ENCODE measurements at regions not wholly inside any gene's neighbourhood (a gene's known extent, or its start where the extent isn't known, plus 50 kb on each side); places are given as distances from the start of the nearest gene placed in this dataset. TPM values are rescaled to one million over a fixed set of nuclear protein-coding genes. Genes with fewer than 3 reads are reported as not detected.
"Not testable (repeated sequence)": the region's sequence is repeated elsewhere in the genome, so short reads cannot be mapped to it uniquely, and the experiment has no call there.

GRCh38 chr21:13447767-13448166 lies 161.8 kb upstream of the POTED start:
- ATAC-seq; DNase-seq (ENCODE audit: low spot score); CTCF ChIA-PET; H3K4me3 Mint-ChIP-seq; H3K27ac Mint-ChIP-seq; H3K27me3 Mint-ChIP-seq (ENCODE audit: low read depth); POLR2A ChIA-PET; H3K4me1 Mint-ChIP-seq: not testable (repeated sequence)
- Mint-ChIP-seq H3K9me3 (peaks cover 46% of the 10 kb centered on the region), H3K36me3 (peaks cover 23% of the 10 kb centered on the region)

GRCh38 chr21:13463562-13463961 lies 146.0 kb upstream of the POTED start:
- H3K4me1 Mint-ChIP-seq = not testable (repeated sequence)
- H3K9me3 Mint-ChIP-seq = peaks cover 41% of the 10 kb centered on the region

More at GRCh38 chr21:13463562-13463961, 146.0 kb upstream of the POTED start:
- CTCF ChIA-PET; H3K27me3 Mint-ChIP-seq (ENCODE audit: low read depth); H3K4me3 Mint-ChIP-seq; H3K27ac Mint-ChIP-seq; DNase-seq (ENCODE audit: low spot score); ATAC-seq; POLR2A ChIA-PET: not testable (repeated sequence)
- H3K36me3 Mint-ChIP-seq = peaks cover 26% of the 10 kb centered on the region

Small RNA genes lying in the stretch of these regions (microRNA-seq; reads per million reads assigned to microRNA genes)
- gene MIR3156-3 (ENCODE audit: borderline number of aligned reads) = not detected
